Stimulated activated CD4-positive, alpha-beta T cell treated with anti-CD3 and anti-CD28 coated beads, Interleukin-12 subunit alpha, Interleukin-12 subunit beta, amount 100 ng/mL, for 48 hours (primary cell): ENCODE measurements at regions not wholly inside any gene's neighbourhood (a gene's known extent, or its start where the extent isn't known, plus 50 kb on each side); places are given as distances from the start of the nearest gene placed in this dataset.
"Not testable (repeated sequence)": the region's sequence is repeated elsewhere in the genome, so short reads cannot be mapped to it uniquely, and the experiment has no call there.

Source experiments
- DNase-seq, 3 donors: peaks; one replicate each; pipeline ENCODE4 v3.0.0-alpha.2; 2020; ENCODE audit warnings: low read depth in 2 of 3, low spot score in 1 of 3

DNA sequence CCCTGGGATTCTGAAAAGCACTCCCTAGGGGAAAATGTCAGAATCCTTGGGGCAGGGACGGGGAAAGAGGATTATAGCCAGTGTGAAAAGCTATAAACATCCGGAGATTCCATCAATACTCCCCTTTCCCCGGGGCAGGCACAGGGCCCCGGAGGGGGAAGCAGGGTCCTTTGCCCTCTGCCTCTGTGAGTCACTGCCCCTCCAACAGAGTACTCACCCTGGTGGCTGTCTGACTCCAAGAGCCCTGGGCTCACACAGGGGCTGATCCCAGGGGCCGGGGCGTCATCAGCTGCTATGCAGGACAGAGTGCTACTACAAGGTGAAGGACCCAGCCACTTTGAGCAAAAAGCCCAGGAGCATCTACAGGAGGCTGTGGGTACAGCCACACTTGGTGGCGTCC, 133.0 kb upstream of the PRR20G start:
- no peak for DNase-seq

- no peak for DNase-seq
Observed at GRCh38 chr3:127419641-127420553, 132.1 kb upstream of the PRR20G start.

DNA sequence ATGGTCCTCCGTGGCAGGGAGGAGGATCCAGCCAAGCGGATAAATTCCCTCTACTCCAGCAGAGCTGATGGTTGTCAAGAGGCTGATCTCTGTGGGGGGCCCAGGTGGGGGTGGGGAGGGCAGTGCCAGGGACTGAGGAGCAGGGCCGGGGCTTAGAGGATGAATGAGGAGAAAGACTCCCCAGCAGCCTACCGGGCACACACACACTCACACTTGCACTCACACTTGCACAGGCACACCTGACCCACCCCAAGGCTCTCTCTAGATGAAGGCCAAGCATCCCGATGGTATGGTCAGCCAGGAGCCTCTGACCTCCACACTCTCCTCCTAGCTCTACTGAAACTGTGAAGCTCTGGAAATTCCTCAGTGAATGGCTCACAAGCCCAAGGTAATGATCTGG, 131.3 kb upstream of the PRR20G start:
- DNase-seq, result no peak

GRCh38 chr3:127418560-127419147, 130.8 kb upstream of the PRR20G start:
- no peak for DNase-seq

- no peak for DNase-seq
Observed at GRCh38 chr3:127417709-127418559, 130.1 kb upstream of the PRR20G start.

GRCh38 chr3:127413871-127414270, 126.0 kb upstream of the PRR20G start:
- no peak for DNase-seq

GRCh38 chr3:127413318-127413673, 125.5 kb upstream of the PRR20G start:
- no peak for DNase-seq

GRCh38 chr3:127412578-127413317, 124.9 kb upstream of the PRR20G start:
- DNase-seq, result no peak

DNA sequence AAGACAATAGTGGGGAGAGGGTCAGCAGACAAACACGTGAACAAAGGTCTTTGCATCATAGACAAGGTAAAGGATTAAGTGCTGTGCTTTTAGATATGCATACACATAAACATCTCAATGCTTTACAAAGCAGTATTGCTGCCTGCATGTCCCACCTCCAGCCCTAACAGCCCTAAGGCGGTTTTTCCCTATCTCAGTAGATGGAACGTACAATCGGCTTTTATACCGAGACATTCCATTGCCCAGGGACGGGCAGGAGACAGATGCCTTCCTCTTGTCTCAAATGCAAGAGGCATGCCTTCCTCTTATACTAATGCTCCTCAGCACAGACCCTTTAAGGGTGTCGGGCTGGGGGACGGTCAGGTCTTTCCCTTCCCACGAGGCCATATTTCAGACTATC, 124.0 kb upstream of the PRR20G start:
- DNase-seq, result not testable (repeated sequence)

DNA sequence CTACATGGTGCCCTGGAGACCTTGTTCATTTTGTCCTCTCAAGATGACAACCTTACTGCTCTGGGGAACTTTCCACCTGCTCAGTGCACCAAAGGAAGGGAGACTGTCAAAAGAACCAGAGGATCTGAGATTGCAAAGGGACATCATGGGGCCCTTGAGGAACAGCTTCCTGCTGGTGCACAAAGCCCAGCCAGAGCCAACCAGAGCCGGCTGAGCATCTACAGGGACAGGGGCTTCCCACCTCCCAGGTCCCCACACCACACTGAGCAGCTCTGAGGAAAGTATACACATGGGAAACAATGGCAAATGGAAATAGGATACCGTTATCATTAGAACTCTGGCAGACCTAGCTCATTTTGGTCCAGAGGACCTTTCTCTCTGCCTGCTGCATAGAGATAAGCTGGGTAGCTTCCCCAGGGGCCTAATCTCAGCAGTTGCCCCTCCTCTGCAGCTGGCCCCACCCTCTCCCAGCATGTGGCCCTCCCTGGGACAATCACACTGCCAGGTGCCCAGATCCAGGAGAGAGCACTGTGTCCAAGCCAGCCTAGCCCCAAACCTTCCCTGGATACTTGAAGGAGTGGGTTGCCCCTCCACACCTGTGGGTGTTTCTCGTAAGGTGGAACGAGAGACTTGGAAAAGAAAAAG, 123.4 kb upstream of the PRR20G start:
- no peak for DNase-seq

DNA sequence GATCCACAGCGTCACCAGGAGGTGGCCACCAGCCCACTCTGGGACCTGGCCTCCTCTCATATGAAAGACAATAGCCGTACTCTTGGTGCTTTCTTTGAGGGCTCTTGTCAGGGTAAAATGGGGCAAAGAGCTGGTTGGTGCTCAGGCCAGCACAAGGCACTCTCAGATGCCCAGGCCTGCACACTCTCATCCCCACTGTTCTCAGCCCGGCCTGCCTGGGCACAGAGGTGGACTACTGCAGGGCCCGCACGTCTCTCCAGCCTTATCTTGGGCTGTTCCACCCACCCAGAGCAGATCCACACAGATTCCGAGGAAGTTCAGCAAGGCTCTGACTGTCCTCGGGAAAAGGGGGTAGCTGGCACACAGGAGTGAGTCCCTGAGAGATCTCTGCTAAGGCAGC, 122.8 kb upstream of the PRR20G start:
- no peak for DNase-seq

DNA sequence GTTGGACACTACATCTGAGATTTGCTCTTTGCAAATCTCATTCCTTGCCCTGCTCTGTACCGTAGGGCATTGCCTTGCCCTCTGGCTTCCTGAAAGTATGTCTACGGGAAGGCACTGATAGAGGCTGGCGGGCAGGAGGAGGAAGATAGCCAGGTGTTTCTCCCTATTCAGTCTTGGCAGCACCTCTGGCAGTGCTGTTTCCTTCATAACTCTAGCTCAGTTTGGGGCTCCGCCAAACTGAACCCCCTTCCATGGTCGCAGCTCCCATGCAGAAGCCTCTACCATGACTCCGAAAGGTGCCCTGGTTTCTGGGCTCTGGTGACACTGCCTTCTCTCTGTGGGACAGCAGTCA, 122.3 kb upstream of the PRR20G start:
- DNase-seq, result no peak

GRCh38 chr3:127409421-127410136, 121.7 kb upstream of the PRR20G start:
- no peak for DNase-seq

DNA sequence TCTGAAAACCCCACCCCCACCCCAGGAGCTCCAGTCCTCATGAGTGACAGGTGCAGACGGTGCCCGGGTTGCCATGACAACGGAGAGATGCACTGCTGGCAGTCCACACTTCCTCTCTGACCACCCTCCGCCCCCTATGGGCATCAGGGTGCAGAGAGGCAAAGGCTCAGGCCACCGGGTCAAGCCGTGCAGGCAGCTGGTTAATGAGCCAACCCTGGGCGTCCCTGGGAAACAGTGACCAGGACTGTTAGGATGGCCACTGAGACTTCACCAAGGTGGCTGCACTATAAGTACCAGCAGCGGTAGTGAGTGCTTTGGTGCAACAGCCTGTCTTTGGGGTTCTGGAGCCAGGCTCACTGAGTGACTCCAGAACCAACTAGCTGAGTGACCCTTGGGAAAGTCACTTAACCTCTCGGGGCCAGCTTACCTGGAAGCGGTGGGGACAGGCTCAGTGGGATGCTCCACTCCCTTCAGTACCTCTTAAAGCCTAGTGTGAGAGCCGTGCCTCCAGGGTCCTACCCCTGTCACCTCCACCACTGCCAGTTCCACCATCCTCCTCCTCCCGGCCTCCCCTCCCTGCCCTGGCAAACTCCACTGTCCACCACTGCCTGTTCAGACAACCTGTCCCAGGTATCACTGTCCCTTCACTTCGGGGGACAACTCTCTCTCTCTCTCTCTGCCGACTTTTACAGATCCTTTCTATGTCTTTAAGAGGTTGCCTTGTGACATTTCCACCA, 121.0 kb upstream of the PRR20G start:
- DNase-seq, result no peak

- DNase-seq, result no peak
Observed at GRCh38 chr3:127408022-127408683, 120.3 kb upstream of the PRR20G start.

- no peak for DNase-seq
Observed at GRCh38 chr3:127407026-127407939, 119.4 kb upstream of the PRR20G start.

GRCh38 chr3:127406309-127407025, 118.6 kb upstream of the PRR20G start:
- peak; percentile 5 to 9 (median 7) for DNase-seq
